ENCODE measurements at regions not wholly inside any gene's neighbourhood (a gene's known extent, or its start where the extent isn't known, plus 50 kb on each side); places are given as distances from the start of the nearest gene placed in this dataset.
A peak's percentile ranks its signal among the peaks of the same experiment; 100 is the strongest.

- TF ChIP-seq YY1 (IDR thresholded peaks at IDR 0.05; ENCODE audit: insufficient read depth, insufficient replicate concordance, low read depth, low read length) (peak; percentile 55), ZNF749 (CRISPR knock-in tag; IDR thresholded peaks at IDR 0.05; ENCODE audit: borderline replicate concordance) (0 out of 2 replicates have a peak, but pooled peaks have one; percentile 71), ZBTB3 (CRISPR knock-in tag; IDR thresholded peaks at IDR 0.05; ENCODE audit: borderline replicate concordance, low read depth) (peak; percentile 90; the same call in 1 of the 2 replicates), FOXO4 (CRISPR knock-in tag; conservative IDR thresholded peaks at IDR 0.05) (0 out of 2 replicates have a peak, but pooled peaks have one; percentile 91), ZBTB38 (CRISPR knock-in tag; IDR thresholded peaks at IDR 0.05) (peak; percentile 90), ZNF652 (CRISPR knock-in tag; IDR thresholded peaks at IDR 0.05; ENCODE audit: borderline replicate concordance, low read depth) (no peak; the same call in 1 of the 2 replicates), MXI1 (IDR thresholded peaks at IDR 0.05; ENCODE audit: borderline replicate concordance, low read depth, low read length) (0 out of 3 replicates have a peak, but pooled peaks have one; percentile 69), MED1 (CRISPR knock-in tag; IDR thresholded peaks at IDR 0.05) (peak; percentile 96), ZNF609 (CRISPR knock-in tag; IDR thresholded peaks at IDR 0.05; ENCODE audit: borderline replicate concordance) (peak; percentile 100), KAT2B (IDR thresholded peaks at IDR 0.05; ENCODE audit: borderline replicate concordance, low read depth, low read length) (no peak), ZEB1 (IDR thresholded peaks at IDR 0.05; ENCODE audit: insufficient replicate concordance, low read depth) (peak; percentile 92), MAZ (IDR thresholded peaks at IDR 0.05; ENCODE audit: borderline replicate concordance, low read depth, low read length) (no peak), MAZ (CRISPR knock-in tag; IDR thresholded peaks at IDR 0.05; ENCODE audit: low read depth) (peak; percentile 95), ZNF816 (CRISPR knock-in tag; IDR thresholded peaks at IDR 0.05; ENCODE audit: borderline replicate concordance) (no peak), ZKSCAN8 (CRISPR knock-in tag; IDR thresholded peaks at IDR 0.05; ENCODE audit: borderline replicate concordance) (peak; percentile 89), PTBP1 (IDR thresholded peaks at IDR 0.05; ENCODE audit: low read depth, low read length, poor library complexity, severe bottlenecking) (no peak), CBX5 (CRISPR knock-in tag; IDR thresholded peaks at IDR 0.05; ENCODE audit: borderline replicate concordance) (peak; percentile 84; the same call in 1 of the 2 replicates), PREB (CRISPR knock-in tag; IDR thresholded peaks at IDR 0.05) (no peak), PLRG1 (conservative IDR thresholded peaks at IDR 0.05) (no peak), MTA3 (CRISPR knock-in tag; IDR thresholded peaks at IDR 0.05) (no peak)
Measured at GRCh38 chr16:85307552-85308364, 195.5 kb upstream of the CIBAR2 start (continued).
